Stimulated activated CD4-positive, alpha-beta T cell treated with anti-CD3 and anti-CD28 coated beads, Interleukin-12 subunit alpha, Interleukin-12 subunit beta, amount 100 ng/mL, for 48 hours (primary cell): ENCODE measurements at regions not wholly inside any gene's neighbourhood (a gene's known extent, or its start where the extent isn't known, plus 50 kb on each side); places are given as distances from the start of the nearest gene placed in this dataset.
A peak's percentile ranks its signal among the peaks of the same experiment; 100 is the strongest.

Experiments used
- DNase-seq, 3 donors: peaks; one replicate each; pipeline ENCODE4 v3.0.0-alpha.2; 2020; ENCODE audit warnings: low read depth in 2 of 3, low spot score in 1 of 3

GRCh38 chr20:7248281-7249201 lies 481.1 kb downstream of the BMP2 start:
- no peak for DNase-seq

- DNase-seq: no peak
Observed at GRCh38 chr20:7250337-7250736, 482.9 kb downstream of the BMP2 start.

DNA sequence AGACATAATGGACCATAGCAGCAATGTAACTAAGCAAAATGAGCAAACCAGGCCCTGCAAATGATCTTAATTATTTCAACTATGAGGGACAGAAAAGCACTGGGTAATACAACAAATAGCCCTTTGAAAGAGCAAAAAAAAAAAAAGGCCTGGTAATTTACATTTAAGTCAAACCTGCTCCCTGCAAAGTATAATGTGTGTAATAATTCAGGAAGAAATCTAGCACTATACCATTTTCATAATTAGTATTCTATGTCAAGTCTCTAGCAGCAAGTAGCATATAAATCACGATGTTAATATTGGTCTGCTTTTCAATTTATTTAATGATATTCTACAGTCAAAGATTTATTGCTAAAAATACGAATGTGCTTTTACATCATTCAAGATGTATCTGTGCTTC lies 489.6 kb downstream of the BMP2 start:
- no peak for DNase-seq

- no peak for DNase-seq
Observed at GRCh38 chr20:7257692-7258466, 490.4 kb downstream of the BMP2 start.

GRCh38 chr20:7262803-7263202 lies 495.3 kb downstream of the BMP2 start:
- DNase-seq: no peak

- no peak for DNase-seq
Observed at GRCh38 chr20:7264137-7264536, 496.7 kb downstream of the BMP2 start.

GRCh38 chr20:7269452-7269851 lies 502.0 kb downstream of the BMP2 start:
- DNase-seq: no peak

GRCh38 chr20:7272512-7272911 lies 505.0 kb downstream of the BMP2 start:
- DNase-seq: no peak

- DNase-seq: no peak
Observed at GRCh38 chr20:7274870-7275269, 507.4 kb downstream of the BMP2 start.

DNA sequence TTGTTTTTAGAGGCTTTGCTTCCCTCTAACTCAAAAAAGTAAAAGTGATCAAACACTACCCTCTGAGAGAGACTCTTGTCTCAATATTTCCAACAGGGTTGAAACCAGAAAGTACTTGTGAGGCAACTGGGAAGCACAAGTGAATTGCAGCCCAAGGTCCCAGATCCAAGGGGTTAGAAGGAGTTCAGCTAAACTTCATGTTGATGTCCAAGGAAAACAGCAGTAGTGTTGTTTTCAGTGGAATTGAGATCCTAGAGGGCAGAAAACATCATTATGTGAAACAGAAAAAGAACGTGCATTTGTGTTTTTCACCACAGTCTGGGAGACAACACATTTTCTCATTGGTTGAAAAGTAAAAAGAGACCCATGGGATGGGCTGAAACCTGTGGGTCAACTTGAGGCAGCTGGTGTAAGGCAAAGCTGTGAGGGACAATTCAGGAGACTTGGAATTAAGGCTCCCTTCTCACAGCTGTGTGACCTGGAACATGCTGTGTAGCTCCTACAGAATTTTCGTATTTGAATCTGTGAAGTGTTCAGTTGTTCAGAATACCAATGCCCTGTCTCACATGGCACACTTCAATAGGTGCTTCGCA lies 508.3 kb downstream of the BMP2 start:
- no peak for DNase-seq

- DNase-seq: peak in 1 of 3 donors; percentile 8
Observed at GRCh38 chr20:7285918-7286556, 518.6 kb downstream of the BMP2 start.

- no peak for DNase-seq
Observed at GRCh38 chr20:7291323-7291943, 523.9 kb downstream of the BMP2 start.

DNA sequence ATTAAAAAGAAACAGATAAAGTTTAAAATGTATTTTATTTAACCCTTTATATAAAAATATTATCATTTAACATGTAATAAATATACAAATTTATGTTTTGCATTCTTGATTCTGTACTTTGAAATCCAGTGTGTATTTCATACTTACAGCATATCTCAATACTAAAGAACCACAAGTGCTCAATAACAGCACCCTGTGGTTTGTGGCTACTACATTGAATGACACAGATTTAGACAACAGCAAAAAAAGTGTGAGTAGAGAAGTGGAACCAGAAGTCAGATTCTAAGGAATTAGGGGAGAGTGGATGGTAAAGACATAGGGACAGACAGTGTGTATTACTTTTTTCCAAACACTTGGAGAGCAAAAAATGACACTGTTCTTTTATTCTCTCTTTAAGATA lies 524.5 kb downstream of the BMP2 start:
- no peak for DNase-seq

DNA sequence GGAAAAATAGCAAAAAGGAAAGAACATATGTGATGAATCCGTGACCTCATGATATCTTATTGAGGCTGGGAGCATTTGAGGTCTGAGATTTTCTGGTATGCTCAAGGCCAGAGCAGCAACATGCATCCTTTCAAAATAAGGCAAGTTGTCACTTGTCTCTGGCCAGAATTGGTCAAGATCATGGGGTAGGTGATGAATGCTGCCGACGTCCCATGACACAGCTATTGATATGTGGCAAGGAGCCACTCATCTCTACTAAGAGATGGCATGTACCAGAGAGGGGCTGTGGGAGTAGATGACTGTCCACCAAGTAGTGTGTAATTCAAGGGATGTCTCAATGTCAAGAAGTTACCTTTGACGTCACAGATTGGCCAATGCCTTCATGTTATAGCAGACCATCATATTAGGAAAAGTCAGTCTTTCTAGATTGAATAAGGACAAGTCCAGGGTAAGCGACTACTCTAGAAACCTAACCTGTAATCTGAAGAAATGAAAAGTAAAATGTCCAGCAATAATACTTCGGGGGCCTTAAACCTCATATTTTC lies 527.4 kb downstream of the BMP2 start:
- no peak for DNase-seq

GRCh38 chr20:7301807-7302206 lies 534.3 kb downstream of the BMP2 start:
- DNase-seq: no peak

GRCh38 chr20:7302250-7302649 lies 534.8 kb downstream of the BMP2 start:
- DNase-seq: no peak

DNA sequence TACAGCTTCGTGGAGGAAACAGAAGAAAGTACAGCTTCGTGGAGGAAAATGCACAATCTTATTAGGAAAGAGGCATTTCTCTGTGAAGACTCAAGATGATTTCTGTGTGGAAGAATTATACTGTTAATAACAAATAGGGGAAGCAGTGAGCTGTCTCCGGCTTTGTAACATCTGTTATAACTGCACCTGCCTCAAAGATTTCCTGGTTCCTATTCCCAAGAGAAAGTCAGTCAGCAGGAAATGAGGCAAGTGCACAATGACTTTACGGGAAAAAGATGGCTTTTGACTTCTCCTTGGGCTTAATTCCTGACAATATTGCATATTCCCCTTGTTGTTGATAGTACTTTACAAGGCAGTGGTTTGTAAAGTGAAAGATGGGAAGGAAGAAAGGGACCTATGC lies 538.5 kb downstream of the BMP2 start:
- DNase-seq: no peak

GRCh38 chr20:7308163-7308562 lies 540.7 kb downstream of the BMP2 start:
- no peak for DNase-seq

- DNase-seq: no peak
Observed at GRCh38 chr20:7313047-7313446, 545.6 kb downstream of the BMP2 start.

GRCh38 chr20:7323957-7324356 lies 556.5 kb downstream of the BMP2 start:
- no peak for DNase-seq

GRCh38 chr20:7327810-7328209 lies 560.3 kb downstream of the BMP2 start:
- no peak for DNase-seq
